H1 (cell line): ENCODE measurements at regions not wholly inside any gene's neighbourhood (a gene's known extent, or its start where the extent isn't known, plus 50 kb on each side); places are given as distances from the start of the nearest gene placed in this dataset.

ENCODE experiments used
- CTCF ChIA-PET: fragments of 300-600 bp; sonication (Branson Sonifier 250); formaldehyde crosslinking; loops from one replicate; lab custom pipeline; 2021; ENCODE audit not compliant: partially characterized antibody; lab: Charles Lee
- POLR2A ChIA-PET: fragments of 300-600 bp; sonication (Branson Sonifier 250); formaldehyde crosslinking; loops from one replicate; lab custom pipeline; 2021; ENCODE audit warnings: inconsistent platforms; ENCODE audit not compliant: partially characterized antibody; lab: Charles Lee
- DNase-seq, 2 experiments: peaks; one replicate each; pipeline versions ENCODE4 v3.0.0 to v3.0.0-alpha.2; 2010 to 2022; ENCODE audit warnings: low spot score in 2 of 2, low read depth in 1 of 2, mixed read lengths in 1 of 2
- FAIRE-seq: peaks from 2 replicates; lab custom pipeline; 2011; peaks lifted over from hg19 to GRCh38; lab: Jason Lieb, UNC
- H2AFZ ChIP-seq: 2 replicates; pipeline ENCODE4 v1.8.1; 2012; ENCODE audit warnings: low read length, inconsistent platforms
- H2AK5ac ChIP-seq: 2 replicates; pipeline ENCODE4 v1.6.1; 2013; ENCODE audit warnings: low read depth, low read length
- H2BK120ac ChIP-seq: replicated peaks from 2 replicates; pipeline ENCODE3; 2013; ENCODE audit warnings: low read depth, low read length, inconsistent platforms
- H2BK12ac ChIP-seq: 2 replicates; pipeline ENCODE4 v1.6.1; 2013; ENCODE audit warnings: low read depth, low read length
- H2BK15ac ChIP-seq: 2 replicates; pipeline ENCODE4 v1.6.1; 2013; ENCODE audit warnings: low read length
- H2BK20ac ChIP-seq: 2 replicates; pipeline ENCODE4 v1.6.1; 2013; ENCODE audit warnings: low read length
- H2BK5ac ChIP-seq: 2 replicates; pipeline ENCODE4 v1.6.1; 2013; ENCODE audit warnings: low read depth, low read length
- H3K14ac ChIP-seq: 2 replicates; pipeline ENCODE4 v1.6.1; 2013; ENCODE audit warnings: inconsistent platforms; ENCODE audit not compliant: insufficient read length
- H3K18ac ChIP-seq: 2 replicates; pipeline ENCODE4 v1.6.1; 2013; ENCODE audit warnings: low read length; ENCODE audit errors: extremely low read depth
- H3K23ac ChIP-seq: 2 replicates; pipeline ENCODE4 v1.6.1; 2013; ENCODE audit warnings: inconsistent platforms; ENCODE audit not compliant: insufficient read length
- H3K23me2 ChIP-seq: 2 replicates; pipeline ENCODE4 v1.6.1; 2013; ENCODE audit warnings: low read depth, low read length
- H3K27ac ChIP-seq: 2 replicates; pipeline ENCODE4 v1.6.1; 2011; ENCODE audit warnings: low read depth, low read length, inconsistent platforms
- H3K27me3 ChIP-seq, 4 experiments: replicated peaks in 1 of 4; 1 replicate in 1 of 4; 2 replicates in 3 of 4; pipeline versions ENCODE4 v1.6.1 to v1.8.1; 2011 to 2013; ENCODE audit warnings: low read length in 3 of 4, mild to moderate bottlenecking in 3 of 4, inconsistent platforms in 2 of 4, mixed read lengths in 2 of 4, moderate library complexity in 1 of 4; ENCODE audit not compliant: control insufficient read depth in 3 of 4, insufficient read depth in 3 of 4; ENCODE audit errors: extremely low read depth in 1 of 4
- H3K36me3 ChIP-seq, 4 experiments: 2 replicates each; pipeline versions ENCODE4 v1.6.1 to v1.8.1; 2011 to 2013; ENCODE audit warnings: mild to moderate bottlenecking in 4 of 4, low read length in 3 of 4, moderate library complexity in 2 of 4, control low read depth in 1 of 4, inconsistent platforms in 1 of 4; ENCODE audit not compliant: insufficient read depth in 4 of 4, control insufficient read depth in 2 of 4
- H3K4ac ChIP-seq: replicated peaks from 2 replicates; pipeline ENCODE3; 2013; ENCODE audit warnings: low read length, low read depth, mixed read lengths, inconsistent platforms; ENCODE audit not compliant: insufficient read length
- H3K4me1 ChIP-seq, 4 experiments: replicated peaks in 1 of 4; 1 replicate in 1 of 4; 2 replicates in 3 of 4; pipeline versions ENCODE4 v1.6.1 to v1.8.1; 2011 to 2013; ENCODE audit warnings: low read length in 3 of 4, inconsistent platforms in 2 of 4, mixed read lengths in 1 of 4; ENCODE audit not compliant: insufficient read depth in 4 of 4, control insufficient read depth in 3 of 4
- H3K4me2 ChIP-seq, 2 experiments: 2 replicates each; pipeline versions ENCODE4 v1.6.1 to v1.8.1; 2011 to 2013; ENCODE audit warnings: low read depth in 2 of 2, low read length in 2 of 2, control low read depth in 1 of 2, inconsistent platforms in 1 of 2, mild to moderate bottlenecking in 1 of 2; ENCODE audit not compliant: insufficient read depth in 1 of 2
- H3K4me3 ChIP-seq, 4 experiments: fragments of 200-600, 300-600 bp in 1 of 4; sonication (generic), shearing (Covaris generic), sonication (Bioruptor Twin) in 1 of 4; 2 replicates each; pipeline versions ENCODE4 v1.5.1 to v1.8.1; 2011 to 2016; ENCODE audit warnings: low read length in 4 of 4, low read depth in 3 of 4, control low read depth in 2 of 4, inconsistent platforms in 2 of 4, mild to moderate bottlenecking in 2 of 4, mixed read lengths in 1 of 4, moderate library complexity in 1 of 4; ENCODE audit not compliant: insufficient read depth in 2 of 4; ENCODE audit errors: extremely low read depth in 1 of 4
- H3K56ac ChIP-seq: replicated peaks from 2 replicates; pipeline ENCODE3; 2013; ENCODE audit warnings: low read depth, mild to moderate bottlenecking, mixed read lengths, low read length, inconsistent platforms; ENCODE audit not compliant: insufficient read length
- H3K79me1 ChIP-seq: 2 replicates; pipeline ENCODE4 v1.6.1; 2013; ENCODE audit warnings: low read depth, low read length, control low read depth
- H3K79me2 ChIP-seq, 2 experiments: 2 replicates each; pipeline versions ENCODE4 v1.6.1 to v1.8.1; 2012 to 2013; ENCODE audit warnings: low read length in 2 of 2, mild to moderate bottlenecking in 2 of 2, inconsistent platforms in 1 of 2; ENCODE audit not compliant: insufficient read depth in 2 of 2, control insufficient read depth in 1 of 2
- H3K9ac ChIP-seq, 4 experiments: replicated peaks in 1 of 4; 1 replicate in 1 of 4; 2 replicates in 3 of 4; pipeline versions ENCODE4 v1.6.1 to v1.8.1; 2011 to 2013; ENCODE audit warnings: low read depth in 3 of 4, low read length in 3 of 4, control low read depth in 2 of 4, mild to moderate bottlenecking in 2 of 4, moderate library complexity in 2 of 4, inconsistent platforms in 1 of 4; ENCODE audit errors: extremely low read depth in 1 of 4
- H3K9me3 ChIP-seq, 2 experiments: 2 replicates each; pipeline versions ENCODE4 v1.6.1 to v1.8.1; 2012 to 2013; ENCODE audit warnings: mild to moderate bottlenecking in 2 of 2, moderate library complexity in 2 of 2, control low read depth in 1 of 2, inconsistent platforms in 1 of 2, low read depth in 1 of 2, low read length in 1 of 2, mixed read lengths in 1 of 2; ENCODE audit not compliant: insufficient read depth in 2 of 2
- H4K20me1 ChIP-seq, 2 experiments: replicated peaks in 1 of 2; 2 replicates each; pipeline versions ENCODE3 to v1.8.1; 2011 to 2013; ENCODE audit warnings: inconsistent platforms in 2 of 2, low read length in 2 of 2, mild to moderate bottlenecking in 1 of 2; ENCODE audit not compliant: insufficient read depth in 2 of 2, control insufficient read depth in 1 of 2
- H4K5ac ChIP-seq: 2 replicates; pipeline ENCODE4 v1.6.1; 2013; ENCODE audit warnings: low read length, low read depth, mixed read lengths, inconsistent platforms; ENCODE audit not compliant: insufficient read length
- H4K8ac ChIP-seq: 2 replicates; pipeline ENCODE4 v1.8.0; 2013; ENCODE audit warnings: mild to moderate bottlenecking, moderate library complexity, low read length, inconsistent platforms; ENCODE audit not compliant: insufficient read depth; ENCODE audit errors: extremely low read depth
- H4K91ac ChIP-seq: replicated peaks from 2 replicates; pipeline ENCODE3; 2013; ENCODE audit warnings: low read length, mixed read lengths, inconsistent platforms; ENCODE audit not compliant: insufficient read length
- CTCF ChIP-seq, 3 experiments: IDR thresholded peaks; 1 replicate in 2 of 3; 2 replicates in 1 of 3; pipeline versions ENCODE4 v1.5.1 to v1.6.1; 2011; ENCODE audit warnings: low read length in 3 of 3, mild to moderate bottlenecking in 3 of 3, inconsistent platforms in 2 of 3, low read depth in 1 of 3, moderate library complexity in 1 of 3; ENCODE audit not compliant: insufficient read depth in 1 of 3; ENCODE audit errors: control extremely low read depth in 1 of 3
- POLR2A ChIP-seq, 2 experiments: IDR thresholded peaks; 1 replicate in 1 of 2; 2 replicates in 1 of 2; pipeline ENCODE4 v1.6.1; 2011; ENCODE audit warnings: low read depth in 2 of 2, low read length in 2 of 2, mild to moderate bottlenecking in 2 of 2; ENCODE audit errors: control extremely low read depth in 1 of 2
- RAD21 ChIP-seq, 2 experiments: IDR thresholded peaks in 1 of 2; conservative IDR thresholded peaks in 1 of 2; 2 replicates each; pipeline ENCODE4 v1.6.1; 2011; ENCODE audit warnings: low read depth in 2 of 2, low read length in 2 of 2, improper control_type of control experiment in 1 of 2, inconsistent platforms in 1 of 2, mild to moderate bottlenecking in 1 of 2, moderate library complexity in 1 of 2
- TAF7 ChIP-seq: optimal IDR thresholded peaks from 2 replicates; pipeline ENCODE3; 2011; ENCODE audit warnings: low read depth, mild to moderate bottlenecking, inconsistent platforms, low read length, moderate library complexity, borderline replicate concordance
- WGBS, 2 experiments: shearing (Covaris generic) in 1 of 2; methylation state at CpG; one replicate each; pipeline versions ENCODE4 v1.1.6 to v1.1.7; 2013 to 2015; ENCODE audit warnings: low lambda C conversion rate in 2 of 2, mixed read lengths in 2 of 2, inconsistent platforms in 1 of 2, low coverage in 1 of 2, missing lambda C conversion rate in 1 of 2; ENCODE audit not compliant: insufficient replicate concordance in 2 of 2, insufficient coverage in 1 of 2, insufficient read length in 1 of 2; ENCODE audit errors: extremely low coverage in 1 of 2, missing lambda C conversion rate in 1 of 2; 5-methylcytosine and 5-hydroxymethylcytosine counted together

GRCh38 chr7:79806161-79806734 is 328.4 kb upstream of the GNAI1 start:
- H3K18ac ChIP-seq: no peak overlapping the region
- no peaks in the 10 kb centered on the region for H3K23me2 ChIP-seq
- no peaks in the 10 kb centered on the region for H3K9me3 ChIP-seq
- H4K5ac ChIP-seq: no peak overlapping the region
- H3K36me3 ChIP-seq: no peaks in the 10 kb centered on the region
- no peak overlapping the region for H4K91ac ChIP-seq
- no peak overlapping the region for H3K4me3 ChIP-seq
- no peak overlapping the region for H2BK12ac ChIP-seq
- no peak overlapping the region for H3K27ac ChIP-seq
- WGBS, 2 experiments: 77% methylated on average over 6 of the region's 6 CpGs; no CpG with 5 or more reads in 1 of the 2 experiments
- H2BK120ac ChIP-seq: no peak overlapping the region
- FAIRE-seq: no peak
- H3K9ac ChIP-seq: no peak overlapping the region
- no peak overlapping the region for H3K56ac ChIP-seq
- DNase-seq: no peak
- no peak overlapping the region for H2AFZ ChIP-seq
- H3K4me1 ChIP-seq: no peaks in the 10 kb centered on the region; a peak in 1 of 7 replicates
- no peak overlapping the region for H2BK15ac ChIP-seq
- no peaks in the 10 kb centered on the region for H3K27me3 ChIP-seq
- H4K8ac ChIP-seq: no peak overlapping the region
- no peak overlapping the region for H2BK5ac ChIP-seq
- H3K79me1 ChIP-seq: no peaks in the 10 kb centered on the region
- peak in 2 of 3 experiments; percentile 15 to 29; a peak in 2 of 4 replicates for TF ChIP-seq CTCF (IDR thresholded peaks at IDR 0.05; ENCODE audit: control extremely low read depth in 1 of 3, insufficient read depth in 1 of 3, low read depth in 1 of 3, low read length in 3 of 3)
- TF ChIP-seq RAD21 (IDR thresholded peaks at IDR 0.05 in 1 of 2, conservative IDR thresholded peaks at IDR 0.05 in 1 of 2; ENCODE audit: low read depth in 2 of 2, low read length in 2 of 2): peak; percentile 36 to 49
- TF ChIP-seq TAF7: no peak
- TF ChIP-seq POLR2A (IDR thresholded peaks at IDR 0.05; ENCODE audit: control extremely low read depth in 1 of 2, low read depth in 2 of 2, low read length in 2 of 2): no peak
- no peaks in the 10 kb centered on the region for H3K79me2 ChIP-seq
- POLR2A ChIA-PET: no interaction called here
- no peak overlapping the region for H3K4me2 ChIP-seq
- no peak overlapping the region for H2AK5ac ChIP-seq
- no peak overlapping the region for H3K4ac ChIP-seq
- H2BK20ac ChIP-seq: no peak overlapping the region
- H4K20me1 ChIP-seq: no peaks in the 10 kb centered on the region
- CTCF ChIA-PET: interaction anchor here (0.7 kb wide), 1 partner anchor 9 kb away, joined by 3 read pairs; no protein-coding TSS in a partner anchor
- H3K23ac ChIP-seq: no peak overlapping the region
- H3K14ac ChIP-seq: no peak overlapping the region
